GM18907 (cell line): ENCODE measurements at regions not wholly inside any gene's neighbourhood (a gene's known extent, or its start where the extent isn't known, plus 50 kb on each side); places are given as distances from the start of the nearest gene placed in this dataset.

Experiments used
- ATAC-seq: cut with Tn5 transposase; IDR thresholded peaks from one replicate; pipeline ENCODE4 v1.9.1; 2021; ENCODE audit warnings: mild to moderate bottlenecking, moderate library complexity; ENCODE audit not compliant: unreplicated experiment

DNA sequence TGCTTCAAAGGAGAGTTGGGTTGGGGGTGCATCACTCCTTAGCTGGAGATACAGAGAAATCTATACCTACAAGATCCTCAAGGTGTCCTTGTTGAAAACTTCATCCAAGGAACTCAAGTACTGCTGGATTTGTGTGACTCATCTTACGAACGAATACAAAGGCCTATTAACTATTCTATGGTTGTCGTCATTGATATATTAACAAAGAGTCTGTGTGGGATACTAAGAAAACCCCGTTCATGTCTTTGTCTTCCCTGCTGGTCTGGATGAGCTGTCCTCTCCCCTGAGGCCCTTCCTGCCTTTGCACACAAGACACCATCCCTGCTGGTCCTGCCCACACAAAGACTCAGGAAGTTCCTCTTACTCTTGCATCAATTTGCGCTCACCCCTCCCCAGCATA, 54.9 kb upstream of the IRF2 start:
- ATAC-seq, result no peak

DNA sequence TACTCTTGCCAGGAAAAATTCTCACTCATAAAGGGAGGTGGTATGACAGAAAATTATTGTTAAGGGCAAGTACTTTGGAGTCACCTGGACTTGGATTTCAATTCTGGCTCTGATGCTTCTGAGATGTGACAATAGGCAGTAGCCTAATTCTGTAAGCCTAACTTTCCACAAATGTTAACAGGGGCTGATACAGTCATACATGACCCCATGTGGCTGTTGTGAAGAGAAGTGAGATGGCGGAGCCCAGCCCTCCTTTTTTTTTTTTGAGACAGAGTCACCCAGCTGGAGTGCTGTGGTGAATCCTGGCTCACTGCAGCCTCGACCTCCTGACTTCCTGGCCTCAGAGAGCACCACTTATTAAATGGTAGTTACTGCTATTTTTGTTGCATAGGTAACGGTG, 54.4 kb upstream of the IRF2 start:
- ATAC-seq, result no peak

DNA sequence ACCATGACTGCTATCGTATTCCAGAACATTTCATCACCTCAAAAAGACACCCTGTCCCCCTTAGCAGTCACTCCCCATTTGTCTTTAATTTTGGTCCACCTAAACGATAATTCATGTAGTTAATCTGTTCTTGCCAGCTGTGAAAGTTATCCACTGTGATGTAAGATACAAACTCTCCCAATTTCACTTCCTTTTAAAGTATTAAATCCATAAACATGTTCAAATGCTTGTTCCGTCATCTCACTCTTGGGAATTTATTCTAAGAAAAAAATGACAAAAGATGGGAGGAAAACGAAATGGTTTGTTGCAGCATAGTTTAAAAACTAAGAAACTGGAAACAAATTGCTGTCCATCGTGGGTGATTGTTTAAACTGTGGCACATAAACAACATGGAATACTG, 53.7 kb upstream of the IRF2 start:
- ATAC-seq, result no peak

DNA sequence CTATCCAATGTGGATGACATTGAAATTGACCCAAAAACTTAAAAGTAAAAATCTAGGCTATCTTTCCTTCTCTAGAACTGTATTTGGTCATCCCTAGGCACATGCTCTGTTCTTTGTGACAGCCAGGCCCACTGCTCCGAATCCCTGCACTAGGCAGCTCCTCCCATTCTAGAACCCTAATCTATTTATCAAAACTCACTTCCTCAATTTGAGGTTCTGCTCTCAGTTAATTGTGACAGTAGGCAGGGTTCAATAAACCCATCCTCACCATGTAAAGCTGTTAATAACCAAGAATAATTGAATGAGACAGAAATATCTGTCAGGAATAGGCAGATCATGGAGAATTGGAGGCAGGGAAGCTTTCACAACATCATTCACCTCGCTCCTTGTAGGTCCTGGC, 51.9 kb upstream of the IRF2 start:
- no peak for ATAC-seq
